ENCODE measurements at regions not wholly inside any gene's neighbourhood (a gene's known extent, or its start where the extent isn't known, plus 50 kb on each side); places are given as distances from the start of the nearest gene placed in this dataset.
A peak's percentile ranks its signal among the peaks of the same experiment; 100 is the strongest.

- WGBS, 2 donors (ENCODE audit: extremely low coverage in 2 of 2, insufficient read length in 2 of 2, insufficient replicate concordance in 1 of 2), result no CpG with 5 or more reads among the region's 4 CpGs
- no peaks in the 10 kb centered on the region for H3K27me3 ChIP-seq (ENCODE audit: control insufficient read depth in 3 of 3, insufficient read depth in 3 of 3, low read depth in 1 of 3, low read length in 3 of 3)
Measured at GRCh38 chr3:159147813-159148212, 346.0 kb downstream of the MFSD1 start.

GRCh38 chr3:159148466-159148865, 346.6 kb downstream of the MFSD1 start:
- Histone ChIP-seq H2BK120ac (ENCODE audit: low read depth, low read length) (no peak overlapping the region), H3K9me3 (replicated peaks in 1 of 2; ENCODE audit: control insufficient read depth in 2 of 2, insufficient read depth in 1 of 2, low read depth in 1 of 2, low read length in 2 of 2) (no peaks in the 10 kb centered on the region), H3K27ac (replicated peaks; ENCODE audit: low read length) (no peak overlapping the region), H2BK15ac (ENCODE audit: low read length) (no peak overlapping the region), H2BK5ac (ENCODE audit: low read length) (no peak overlapping the region), H4K8ac (ENCODE audit: low read depth, low read length) (no peak overlapping the region), H2BK12ac (ENCODE audit: low read length) (no peak overlapping the region), H3K4me3 (ENCODE audit: low read length in 2 of 2) (no peak overlapping the region), H3K36me3 (replicated peaks in 1 of 2; ENCODE audit: control insufficient read depth in 2 of 2, insufficient read depth in 2 of 2, low read length in 2 of 2) (no peaks in the 10 kb centered on the region), H4K91ac (ENCODE audit: low read depth, low read length, poor library complexity) (no peak overlapping the region), H3K4ac (ENCODE audit: low read length) (no peak overlapping the region), H3K9ac (ENCODE audit: low read depth, low read length, poor library complexity) (no peak overlapping the region), H2AK5ac (ENCODE audit: low read depth, low read length) (no peak overlapping the region), H3K27me3 (ENCODE audit: control insufficient read depth in 3 of 3, insufficient read depth in 3 of 3, low read depth in 1 of 3, low read length in 3 of 3) (no peaks in the 10 kb centered on the region), H3K18ac (ENCODE audit: low read length) (no peak overlapping the region), H3K23ac (ENCODE audit: low read depth, low read length, poor library complexity) (no peak overlapping the region), H3K4me1 (ENCODE audit: control insufficient read depth in 2 of 2, insufficient read depth in 1 of 2, low read depth in 1 of 2, low read length in 2 of 2) (peaks cover 0 to 12% of the 10 kb centered on the region in 2 donors), H2AFZ (ENCODE audit: low read length) (no peak overlapping the region), H3K14ac (ENCODE audit: low read length) (no peak overlapping the region), H3K4me2 (ENCODE audit: insufficient read depth, low read length, poor library complexity, severe bottlenecking) (no peak overlapping the region), H3K79me1 (ENCODE audit: low read depth, low read length) (no peaks in the 10 kb centered on the region)
- WGBS, 2 donors (ENCODE audit: extremely low coverage in 2 of 2, insufficient read length in 2 of 2, insufficient replicate concordance in 1 of 2), result no CpG with 5 or more reads among the region's 1 CpG
- no peak for DNase-seq (ENCODE audit: low spot score)

More at GRCh38 chr3:159147813-159148212, 346.0 kb downstream of the MFSD1 start:
- Histone ChIP-seq H2AK5ac (ENCODE audit: low read depth, low read length) (no peak overlapping the region), H2BK12ac (ENCODE audit: low read length) (no peak overlapping the region), H3K79me1 (ENCODE audit: low read depth, low read length) (no peaks in the 10 kb centered on the region), H2BK15ac (ENCODE audit: low read length) (no peak overlapping the region), H4K91ac (ENCODE audit: low read depth, low read length, poor library complexity) (no peak overlapping the region), H3K36me3 (replicated peaks in 1 of 2; ENCODE audit: control insufficient read depth in 2 of 2, insufficient read depth in 2 of 2, low read length in 2 of 2) (no peaks in the 10 kb centered on the region), H3K4me1 (ENCODE audit: control insufficient read depth in 2 of 2, insufficient read depth in 1 of 2, low read depth in 1 of 2, low read length in 2 of 2) (peaks cover 0 to 12% of the 10 kb centered on the region in 2 donors), H2BK120ac (ENCODE audit: low read depth, low read length) (no peak overlapping the region), H2AFZ (ENCODE audit: low read length) (no peak overlapping the region), H3K14ac (ENCODE audit: low read length) (no peak overlapping the region), H4K8ac (ENCODE audit: low read depth, low read length) (no peak overlapping the region), H3K18ac (ENCODE audit: low read length) (no peak overlapping the region), H3K9ac (ENCODE audit: low read depth, low read length, poor library complexity) (no peak overlapping the region), H3K4ac (ENCODE audit: low read length) (no peak overlapping the region), H3K4me3 (ENCODE audit: low read length in 2 of 2) (no peak overlapping the region), H3K9me3 (replicated peaks in 1 of 2; ENCODE audit: control insufficient read depth in 2 of 2, insufficient read depth in 1 of 2, low read depth in 1 of 2, low read length in 2 of 2) (no peaks in the 10 kb centered on the region), H3K27ac (replicated peaks; ENCODE audit: low read length) (no peak overlapping the region), H2BK5ac (ENCODE audit: low read length) (no peak overlapping the region), H3K4me2 (ENCODE audit: insufficient read depth, low read length, poor library complexity, severe bottlenecking) (no peak overlapping the region), H3K23ac (ENCODE audit: low read depth, low read length, poor library complexity) (no peak overlapping the region)
- DNase-seq (ENCODE audit: low spot score), result no peak

GRCh38 chr3:159149131-159149530, 347.3 kb downstream of the MFSD1 start:
- Histone ChIP-seq H3K4ac (ENCODE audit: low read length) (no peak overlapping the region), H3K14ac (ENCODE audit: low read length) (no peak overlapping the region), H2BK5ac (ENCODE audit: low read length) (no peak overlapping the region), H3K4me2 (ENCODE audit: insufficient read depth, low read length, poor library complexity, severe bottlenecking) (no peak overlapping the region), H3K23ac (ENCODE audit: low read depth, low read length, poor library complexity) (no peak overlapping the region), H2BK120ac (ENCODE audit: low read depth, low read length) (no peak overlapping the region), H2BK12ac (ENCODE audit: low read length) (no peak overlapping the region), H3K4me3 (ENCODE audit: low read length in 2 of 2) (no peak overlapping the region), H3K18ac (ENCODE audit: low read length) (no peak overlapping the region), H3K9me3 (replicated peaks in 1 of 2; ENCODE audit: control insufficient read depth in 2 of 2, insufficient read depth in 1 of 2, low read depth in 1 of 2, low read length in 2 of 2) (no peaks in the 10 kb centered on the region), H2AFZ (ENCODE audit: low read length) (no peak overlapping the region), H3K4me1 (ENCODE audit: control insufficient read depth in 2 of 2, insufficient read depth in 1 of 2, low read depth in 1 of 2, low read length in 2 of 2) (peaks cover 0 to 12% of the 10 kb centered on the region in 2 donors), H3K27ac (replicated peaks; ENCODE audit: low read length) (no peak overlapping the region), H2AK5ac (ENCODE audit: low read depth, low read length) (no peak overlapping the region), H3K27me3 (ENCODE audit: control insufficient read depth in 3 of 3, insufficient read depth in 3 of 3, low read depth in 1 of 3, low read length in 3 of 3) (no peaks in the 10 kb centered on the region), H3K79me1 (ENCODE audit: low read depth, low read length) (no peaks in the 10 kb centered on the region), H2BK15ac (ENCODE audit: low read length) (no peak overlapping the region), H3K36me3 (replicated peaks in 1 of 2; ENCODE audit: control insufficient read depth in 2 of 2, insufficient read depth in 2 of 2, low read length in 2 of 2) (no peaks in the 10 kb centered on the region), H4K8ac (ENCODE audit: low read depth, low read length) (no peak overlapping the region), H3K9ac (ENCODE audit: low read depth, low read length, poor library complexity) (no peak overlapping the region), H4K91ac (ENCODE audit: low read depth, low read length, poor library complexity) (no peak overlapping the region)
- no peak for DNase-seq (ENCODE audit: low spot score)
- WGBS, 2 donors (ENCODE audit: extremely low coverage in 2 of 2, insufficient read length in 2 of 2, insufficient replicate concordance in 1 of 2), result no CpG with 5 or more reads among the region's 7 CpGs

- DNase-seq (ENCODE audit: low spot score), result peak; percentile 18
- Histone ChIP-seq H2AFZ (ENCODE audit: low read length) (no peak overlapping the region), H3K4me1 (ENCODE audit: control insufficient read depth in 2 of 2, insufficient read depth in 1 of 2, low read depth in 1 of 2, low read length in 2 of 2) (peaks cover 0 to 12% of the 10 kb centered on the region in 2 donors), H3K23ac (ENCODE audit: low read depth, low read length, poor library complexity) (no peak overlapping the region), H3K4me2 (ENCODE audit: insufficient read depth, low read length, poor library complexity, severe bottlenecking) (no peak overlapping the region), H2BK120ac (ENCODE audit: low read depth, low read length) (no peak overlapping the region), H3K36me3 (replicated peaks in 1 of 2; ENCODE audit: control insufficient read depth in 2 of 2, insufficient read depth in 2 of 2, low read length in 2 of 2) (no peaks in the 10 kb centered on the region), H3K27ac (replicated peaks; ENCODE audit: low read length) (no peak overlapping the region), H3K9ac (ENCODE audit: low read depth, low read length, poor library complexity) (no peak overlapping the region), H2BK12ac (ENCODE audit: low read length) (no peak overlapping the region), H3K79me1 (ENCODE audit: low read depth, low read length) (no peaks in the 10 kb centered on the region), H3K9me3 (replicated peaks in 1 of 2; ENCODE audit: control insufficient read depth in 2 of 2, insufficient read depth in 1 of 2, low read depth in 1 of 2, low read length in 2 of 2) (no peaks in the 10 kb centered on the region), H2BK5ac (ENCODE audit: low read length) (no peak overlapping the region), H2BK15ac (ENCODE audit: low read length) (no peak overlapping the region), H2AK5ac (ENCODE audit: low read depth, low read length) (no peak overlapping the region), H4K91ac (ENCODE audit: low read depth, low read length, poor library complexity) (no peak overlapping the region), H3K4me3 (ENCODE audit: low read length in 2 of 2) (no peak overlapping the region), H3K14ac (ENCODE audit: low read length) (no peak overlapping the region), H3K18ac (ENCODE audit: low read length) (no peak overlapping the region), H3K4ac (ENCODE audit: low read length) (no peak overlapping the region), H3K27me3 (ENCODE audit: control insufficient read depth in 3 of 3, insufficient read depth in 3 of 3, low read depth in 1 of 3, low read length in 3 of 3) (no peaks in the 10 kb centered on the region), H4K8ac (ENCODE audit: low read depth, low read length) (no peak overlapping the region)
- no CpG with 5 or more reads among the region's 1 CpG for WGBS, 2 donors (ENCODE audit: extremely low coverage in 2 of 2, insufficient read length in 2 of 2, insufficient replicate concordance in 1 of 2)
Measured at GRCh38 chr3:159149633-159150032, 347.8 kb downstream of the MFSD1 start.

Measured in neuronal stem cell (in vitro differentiated cells).